Nephron (organoid): ENCODE measurements at regions not wholly inside any gene's neighbourhood (a gene's known extent, or its start where the extent isn't known, plus 50 kb on each side); places are given as distances from the start of the nearest gene placed in this dataset.

ENCODE experiments used
- H3K27ac Mint-ChIP-seq, 3 experiments: 2 replicates each; pipeline ENCODE4 v1.8.0; 2020; ENCODE audit warnings: mixed read lengths in 3 of 3, mild to moderate bottlenecking in 2 of 3, moderate library complexity in 1 of 3
- H3K27me3 Mint-ChIP-seq: 2 replicates; pipeline ENCODE4 v1.8.0; 2021; ENCODE audit warnings: low read depth, mild to moderate bottlenecking, moderate library complexity, mixed read lengths
- H3K36me3 Mint-ChIP-seq: 2 replicates; pipeline ENCODE4 v1.8.0; 2020; ENCODE audit warnings: low read depth, mixed read lengths
- H3K4me1 Mint-ChIP-seq: 2 replicates; pipeline ENCODE4 v1.8.0; 2020; ENCODE audit warnings: mixed read lengths
- H3K4me3 Mint-ChIP-seq, 3 experiments: 2 replicates each; pipeline ENCODE4 v1.8.0; 2020; ENCODE audit warnings: mild to moderate bottlenecking in 3 of 3, mixed read lengths in 3 of 3, moderate library complexity in 2 of 3
- H3K9me3 Mint-ChIP-seq: 2 replicates; pipeline ENCODE4 v1.8.0; 2020; ENCODE audit warnings: mixed read lengths
- TF ChIP-seq, protein P1 (sequence below), 3 experiments: fragments of 200-600 bp; sonication (generic); IDR thresholded peaks; one replicate each; pipeline ENCODE4 v1.5.0; 2021; ENCODE audit warnings: antibody characterized with exemption in 3 of 3; ENCODE audit not compliant: unreplicated experiment in 3 of 3

DNA sequence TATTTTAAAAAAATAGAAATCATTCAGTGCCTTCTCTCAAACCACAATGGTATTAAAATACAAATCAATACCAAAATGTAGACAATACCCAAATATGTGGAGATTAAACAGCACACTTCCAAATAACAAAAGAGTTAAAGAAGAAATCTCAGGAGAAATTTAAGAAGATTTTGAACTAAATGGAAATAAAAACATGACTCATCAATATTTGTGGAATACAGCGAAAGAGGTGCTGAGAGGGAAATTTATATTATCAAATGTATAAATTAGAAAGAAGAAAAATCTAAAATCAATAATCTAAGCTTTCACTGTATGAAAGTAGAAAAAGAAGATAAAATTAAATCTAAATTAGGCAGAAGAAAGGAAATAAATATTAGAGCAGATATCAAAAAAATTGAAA, 233.1 kb downstream of the RPIA start:
- H3K9me3 Mint-ChIP-seq, result peaks cover 27% of the 10 kb centered on the region
- H3K4me3 Mint-ChIP-seq, result no peak overlapping the region
- TF ChIP-seq, protein P1, sequence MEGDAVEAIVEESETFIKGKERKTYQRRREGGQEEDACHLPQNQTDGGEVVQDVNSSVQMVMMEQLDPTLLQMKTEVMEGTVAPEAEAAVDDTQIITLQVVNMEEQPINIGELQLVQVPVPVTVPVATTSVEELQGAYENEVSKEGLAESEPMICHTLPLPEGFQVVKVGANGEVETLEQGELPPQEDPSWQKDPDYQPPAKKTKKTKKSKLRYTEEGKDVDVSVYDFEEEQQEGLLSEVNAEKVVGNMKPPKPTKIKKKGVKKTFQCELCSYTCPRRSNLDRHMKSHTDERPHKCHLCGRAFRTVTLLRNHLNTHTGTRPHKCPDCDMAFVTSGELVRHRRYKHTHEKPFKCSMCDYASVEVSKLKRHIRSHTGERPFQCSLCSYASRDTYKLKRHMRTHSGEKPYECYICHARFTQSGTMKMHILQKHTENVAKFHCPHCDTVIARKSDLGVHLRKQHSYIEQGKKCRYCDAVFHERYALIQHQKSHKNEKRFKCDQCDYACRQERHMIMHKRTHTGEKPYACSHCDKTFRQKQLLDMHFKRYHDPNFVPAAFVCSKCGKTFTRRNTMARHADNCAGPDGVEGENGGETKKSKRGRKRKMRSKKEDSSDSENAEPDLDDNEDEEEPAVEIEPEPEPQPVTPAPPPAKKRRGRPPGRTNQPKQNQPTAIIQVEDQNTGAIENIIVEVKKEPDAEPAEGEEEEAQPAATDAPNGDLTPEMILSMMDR (IDR thresholded peaks at IDR 0.05; ENCODE audit: unreplicated experiment in 3 of 3), result no peak
- no peaks in the 10 kb centered on the region for H3K36me3 Mint-ChIP-seq
- H3K27me3 Mint-ChIP-seq, result no peaks in the 10 kb centered on the region
- no peaks in the 10 kb centered on the region for H3K4me1 Mint-ChIP-seq
- H3K27ac Mint-ChIP-seq, result no peak overlapping the region

DNA sequence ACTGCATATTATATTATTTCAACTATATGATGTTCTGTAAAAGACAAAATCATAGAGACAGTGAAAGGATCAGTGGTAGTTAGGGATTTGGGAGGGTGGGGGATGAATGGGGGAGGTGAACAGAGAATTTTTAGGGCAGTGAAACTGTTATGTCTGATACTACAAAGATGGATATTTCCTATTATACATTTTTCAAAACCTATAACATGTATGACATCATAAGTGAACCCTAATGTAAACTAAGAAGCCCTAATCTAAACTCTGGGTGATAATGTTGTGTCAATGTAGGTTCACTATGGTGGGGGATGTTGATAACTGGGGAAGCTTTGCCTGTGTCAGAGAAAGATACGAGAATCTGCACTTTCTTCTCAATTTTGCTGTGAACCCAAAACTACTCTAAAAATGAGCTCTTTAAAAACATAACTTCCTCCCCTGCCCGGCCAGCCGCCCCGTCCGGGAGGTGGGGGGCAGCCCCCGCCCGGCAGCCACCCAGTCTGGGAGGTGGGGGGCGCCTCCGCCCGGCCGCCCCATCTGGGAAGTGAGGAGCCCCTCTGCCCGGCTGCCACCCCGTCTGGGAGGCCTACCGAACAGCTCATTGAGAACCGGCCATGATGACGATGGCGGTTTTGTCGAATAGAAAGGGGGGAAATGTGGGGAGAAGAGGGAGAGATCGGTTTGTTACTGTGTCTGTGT, 234.4 kb downstream of the RPIA start:
- no peaks in the 10 kb centered on the region for H3K36me3 Mint-ChIP-seq
- H3K4me3 Mint-ChIP-seq, result no peak overlapping the region
- no peak overlapping the region for H3K27ac Mint-ChIP-seq
- H3K4me1 Mint-ChIP-seq, result no peaks in the 10 kb centered on the region
- TF ChIP-seq, protein P1 (IDR thresholded peaks at IDR 0.05; ENCODE audit: unreplicated experiment in 3 of 3), result no peak
- H3K9me3 Mint-ChIP-seq, result peaks cover 26% of the 10 kb centered on the region
- H3K27me3 Mint-ChIP-seq, result no peaks in the 10 kb centered on the region

DNA sequence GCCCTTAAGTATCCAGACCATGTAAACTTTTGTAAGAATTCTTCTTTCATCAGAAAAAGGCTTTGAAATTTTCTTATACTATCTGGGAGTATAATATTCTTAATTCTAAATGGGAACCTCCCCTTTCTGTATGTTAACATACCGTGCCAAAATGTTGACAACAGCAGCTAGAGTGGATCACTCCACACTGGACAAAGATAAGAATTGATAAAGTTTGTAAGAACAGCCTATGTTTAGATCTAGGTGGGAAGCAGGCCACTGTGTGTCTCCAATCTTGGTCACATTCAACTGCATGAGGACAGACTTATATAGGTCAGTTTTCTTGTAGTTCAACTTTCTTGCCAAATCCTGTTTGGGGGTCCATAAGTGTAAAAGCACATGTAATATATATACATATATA, 235.7 kb downstream of the RPIA start:
- Mint-ChIP-seq H3K27ac (no peak overlapping the region), H3K9me3 (peaks cover 21% of the 10 kb centered on the region), H3K27me3 (no peaks in the 10 kb centered on the region), H3K36me3 (no peaks in the 10 kb centered on the region), H3K4me1 (no peaks in the 10 kb centered on the region), H3K4me3 (no peak overlapping the region)
- TF ChIP-seq, protein P1 (IDR thresholded peaks at IDR 0.05; ENCODE audit: unreplicated experiment in 3 of 3), result no peak

DNA sequence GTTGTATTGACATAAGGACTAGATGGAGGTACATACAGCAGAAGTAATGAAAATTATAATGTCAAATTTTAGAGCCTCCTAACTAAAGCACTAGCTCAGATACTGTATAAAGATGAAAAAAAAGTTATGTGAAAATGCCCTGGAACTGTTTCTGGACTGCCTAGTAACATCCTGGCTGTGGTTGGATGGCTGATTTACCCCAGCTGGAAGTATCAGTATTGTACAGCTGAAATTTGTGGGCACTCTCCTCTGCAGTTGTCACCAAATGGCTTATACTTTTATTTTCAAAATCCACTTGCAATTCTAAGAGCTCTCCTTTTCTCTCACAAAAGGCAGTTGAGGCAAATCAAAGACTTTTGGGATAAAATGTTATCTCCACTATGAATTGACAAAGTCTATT, 239.2 kb downstream of the RPIA start:
- Mint-ChIP-seq H3K4me1 (no peaks in the 10 kb centered on the region), H3K27me3 (no peaks in the 10 kb centered on the region), H3K36me3 (no peaks in the 10 kb centered on the region), H3K4me3 (no peak overlapping the region), H3K9me3 (peaks cover 27% of the 10 kb centered on the region), H3K27ac (no peak overlapping the region)
- TF ChIP-seq, protein P1 (IDR thresholded peaks at IDR 0.05; ENCODE audit: unreplicated experiment in 3 of 3), result no peak

DNA sequence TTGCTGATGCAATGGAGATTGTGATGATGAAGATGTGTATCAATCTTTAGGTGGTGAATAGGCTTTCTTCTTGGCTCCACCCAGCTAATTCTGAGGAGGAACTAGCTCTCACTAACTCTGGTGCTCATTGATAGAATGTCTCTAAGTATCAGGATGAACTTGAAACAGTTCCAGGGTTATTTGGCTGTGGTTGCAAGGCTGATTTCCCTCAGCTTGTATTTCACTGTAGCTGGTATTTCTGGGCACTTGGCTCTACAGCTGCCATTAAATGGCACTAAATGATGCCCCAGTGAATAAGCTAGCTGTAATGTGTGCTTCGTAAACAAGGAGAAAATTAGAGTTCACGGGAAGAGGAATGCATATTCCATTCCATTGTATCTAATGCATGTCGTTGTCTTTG, 241.2 kb downstream of the RPIA start:
- no peak overlapping the region for H3K27ac Mint-ChIP-seq
- no peaks in the 10 kb centered on the region for H3K36me3 Mint-ChIP-seq
- H3K4me1 Mint-ChIP-seq, result no peaks in the 10 kb centered on the region
- no peak overlapping the region for H3K4me3 Mint-ChIP-seq
- peaks cover 30% of the 10 kb centered on the region for H3K9me3 Mint-ChIP-seq
- TF ChIP-seq, protein P1 (IDR thresholded peaks at IDR 0.05; ENCODE audit: unreplicated experiment in 3 of 3), result no peak
- no peaks in the 10 kb centered on the region for H3K27me3 Mint-ChIP-seq

DNA sequence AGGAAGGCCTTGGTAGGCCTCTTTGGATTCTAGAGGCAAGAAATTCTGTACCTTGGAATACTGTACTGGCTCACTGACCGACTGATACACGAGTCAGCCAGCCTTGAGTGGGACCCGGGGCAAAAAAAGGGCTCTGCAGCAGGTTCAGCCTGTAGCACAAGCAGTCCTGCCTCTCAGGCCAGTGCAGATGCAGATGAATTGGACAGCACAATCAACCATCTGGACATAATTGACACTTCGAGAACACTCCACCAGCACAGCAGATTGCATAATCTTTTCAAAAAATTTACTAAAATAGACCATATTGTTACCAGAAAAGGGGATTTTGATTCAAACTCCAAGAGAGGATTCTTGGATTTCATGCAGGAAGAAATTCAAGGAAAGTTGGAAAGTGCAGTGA, 241.6 kb downstream of the RPIA start:
- H3K27me3 Mint-ChIP-seq, result no peaks in the 10 kb centered on the region
- no peaks in the 10 kb centered on the region for H3K4me1 Mint-ChIP-seq
- peaks cover 28% of the 10 kb centered on the region for H3K9me3 Mint-ChIP-seq
- no peak overlapping the region for H3K27ac Mint-ChIP-seq
- no peaks in the 10 kb centered on the region for H3K36me3 Mint-ChIP-seq
- no peak overlapping the region for H3K4me3 Mint-ChIP-seq
- TF ChIP-seq, protein P1 (IDR thresholded peaks at IDR 0.05; ENCODE audit: unreplicated experiment in 3 of 3), result no peak
